CD14-positive monocyte (primary cell): ENCODE measurements at regions not wholly inside any gene's neighbourhood (a gene's known extent, or its start where the extent isn't known, plus 50 kb on each side); places are given as distances from the start of the nearest gene placed in this dataset.

Source experiments
- DNase-seq, 3 donors: peaks; one replicate each; pipeline ENCODE4 v3.0.0-alpha.2; 2011 to 2022
- H2AFZ ChIP-seq: 2 replicates; pipeline ENCODE4 v1.6.0; 2012; ENCODE audit warnings: mild to moderate bottlenecking, low read depth, low read length, inconsistent platforms; ENCODE audit not compliant: insufficient read depth, poor library complexity, severe bottlenecking
- H3K27ac ChIP-seq, 2 donors: 1 replicate in 1 of 2; 2 replicates in 1 of 2; pipeline ENCODE4 v1.5.1; 2012 to 2013; ENCODE audit warnings: low read length in 2 of 2, control low read depth in 1 of 2, inconsistent platforms in 1 of 2, low read depth in 1 of 2, mild to moderate bottlenecking in 1 of 2
- H3K27me3 ChIP-seq, 2 donors: one replicate each; pipeline versions ENCODE4 v1.6.0 to v1.6.1; 2011 to 2013; ENCODE audit warnings: low read length in 2 of 2; ENCODE audit not compliant: control insufficient read depth in 2 of 2, insufficient read depth in 2 of 2
- H3K36me3 ChIP-seq, 2 donors: replicated peaks in 1 of 2; 1 replicate in 1 of 2; 2 replicates in 1 of 2; pipeline versions ENCODE4 v1.5.1 to v1.6.1; 2012 to 2013; ENCODE audit warnings: low read length in 2 of 2, control low read depth in 1 of 2, inconsistent platforms in 1 of 2, mild to moderate bottlenecking in 1 of 2; ENCODE audit not compliant: insufficient read depth in 2 of 2, control insufficient read depth in 1 of 2
- H3K4me1 ChIP-seq, 2 donors: 1 replicate in 1 of 2; 2 replicates in 1 of 2; pipeline versions ENCODE4 v1.5.1 to v1.6.1; 2012 to 2013; ENCODE audit warnings: low read length in 2 of 2, control low read depth in 1 of 2, inconsistent platforms in 1 of 2, mild to moderate bottlenecking in 1 of 2, moderate library complexity in 1 of 2; ENCODE audit not compliant: insufficient read depth in 2 of 2, control insufficient read depth in 1 of 2
- H3K4me2 ChIP-seq: replicated peaks from 2 replicates; pipeline ENCODE3; 2012; ENCODE audit warnings: low read length, moderate library complexity, mild to moderate bottlenecking; ENCODE audit not compliant: poor library complexity, severe bottlenecking; ENCODE audit errors: extremely low read depth
- H3K4me3 ChIP-seq, 3 experiments: fragments of 200-600 bp in 1 of 3; sonication (generic) in 1 of 3; replicated peaks in 1 of 3; 1 replicate in 2 of 3; 2 replicates in 1 of 3; pipeline ENCODE4 v1.5.1; 2011 to 2013; ENCODE audit warnings: low read length in 3 of 3, mild to moderate bottlenecking in 3 of 3, control low read depth in 2 of 3, low read depth in 2 of 3, inconsistent platforms in 1 of 3, moderate library complexity in 1 of 3
- H3K79me2 ChIP-seq: 2 replicates; pipeline ENCODE4 v1.6.0; 2012; ENCODE audit warnings: mild to moderate bottlenecking, control low read depth, inconsistent platforms, low read length, moderate library complexity; ENCODE audit not compliant: insufficient read depth
- H3K9ac ChIP-seq: 2 replicates; pipeline ENCODE4 v1.6.0; 2017; ENCODE audit warnings: low read length, mild to moderate bottlenecking; ENCODE audit not compliant: insufficient read depth, poor library complexity, severe bottlenecking
- H3K9me3 ChIP-seq, 2 donors: replicated peaks in 1 of 2; 1 replicate in 1 of 2; 2 replicates in 1 of 2; pipeline versions ENCODE4 v1.5.1 to v1.6.1; 2012 to 2013; ENCODE audit warnings: low read length in 2 of 2, control low read depth in 1 of 2; ENCODE audit not compliant: control insufficient read depth in 1 of 2, insufficient read depth in 1 of 2
- H4K20me1 ChIP-seq: 2 replicates; pipeline ENCODE4 v1.6.0; 2012; ENCODE audit warnings: mild to moderate bottlenecking, low read length, control low read depth, moderate library complexity; ENCODE audit not compliant: insufficient read depth
- H3K27ac Mint-ChIP-seq, 7 donors: one replicate each; pipeline ENCODE4 v1.8.0; 2020; ENCODE audit warnings: mild to moderate bottlenecking in 7 of 7, mixed read lengths in 7 of 7, moderate library complexity in 6 of 7, inconsistent platforms in 2 of 7
- H3K27me3 Mint-ChIP-seq, 3 donors: one replicate each; pipeline ENCODE4 v1.8.0; 2021 to 2022; ENCODE audit warnings: low read depth in 3 of 3, mild to moderate bottlenecking in 3 of 3, mixed read lengths in 3 of 3, moderate library complexity in 3 of 3, inconsistent platforms in 1 of 3
- H3K36me3 Mint-ChIP-seq, 2 donors: one replicate each; pipeline ENCODE4 v1.8.0; 2020; ENCODE audit warnings: mixed read lengths in 2 of 2, inconsistent platforms in 1 of 2, mild to moderate bottlenecking in 1 of 2
- H3K4me1 Mint-ChIP-seq: one replicate; pipeline ENCODE4 v1.8.0; 2020; ENCODE audit warnings: mild to moderate bottlenecking, mixed read lengths
- H3K4me3 Mint-ChIP-seq, 2 donors: one replicate each; pipeline ENCODE4 v1.8.0; 2020; ENCODE audit warnings: mild to moderate bottlenecking in 2 of 2, mixed read lengths in 2 of 2, moderate library complexity in 1 of 2
- H3K9me3 Mint-ChIP-seq, 7 donors: one replicate each; pipeline ENCODE4 v1.8.0; 2020 to 2022; ENCODE audit warnings: mixed read lengths in 7 of 7, mild to moderate bottlenecking in 6 of 7, moderate library complexity in 6 of 7, inconsistent platforms in 2 of 7
- CTCF ChIP-seq: fragments of 200-600 bp; IDR thresholded peaks from one replicate; pipeline ENCODE4 v1.8.0; 2022; ENCODE audit warnings: antibody characterized with exemption, mild to moderate bottlenecking
- WGBS: methylation state at CpG from one replicate; pipeline ENCODE4 v1.1.5; 2013; ENCODE audit warnings: missing lambda C conversion rate; ENCODE audit not compliant: insufficient coverage; 5-methylcytosine and 5-hydroxymethylcytosine counted together
- intact Hi-C, 2 donors: fragments of 100-400 bp; cut with micrococcal nuclease; formaldehyde crosslinking; loops; one replicate each; pipeline versions ENCODE4 v1.15.0 to v1.15.1; 2023

- WGBS: no CpG with 5 or more reads among the region's 1 CpG
- Histone ChIP-seq H3K27ac (no peak overlapping the region), H3K9ac (no peak overlapping the region), H2AFZ (no peak overlapping the region), H3K9me3 (no peaks in the 10 kb centered on the region), H3K4me2 (no peak overlapping the region), H3K4me1 (no peaks in the 10 kb centered on the region), H3K27me3 (no peaks in the 10 kb centered on the region), H3K4me3 (no peak overlapping the region), H3K79me2 (no peaks in the 10 kb centered on the region), H3K36me3 (no peaks in the 10 kb centered on the region), H4K20me1 (no peaks in the 10 kb centered on the region)
- no peaks in the 10 kb centered on the region for H3K4me1 Mint-ChIP-seq
- H3K9me3 Mint-ChIP-seq: peaks cover 0 to 8% (median 3%) of the 10 kb centered on the region in 7 donors
- no peak overlapping the region for H3K27ac Mint-ChIP-seq
- no peak for TF ChIP-seq CTCF
- no peaks in the 10 kb centered on the region for H3K27me3 Mint-ChIP-seq
- no peak overlapping the region for H3K4me3 Mint-ChIP-seq
- intact Hi-C loops: no loop called here
- no peaks in the 10 kb centered on the region for H3K36me3 Mint-ChIP-seq
- no peak for DNase-seq
Observed at GRCh38 chr16:51474414-51475091, 323.5 kb upstream of the SALL1 start.

GRCh38 chr16:51473091-51473490 lies 322.0 kb upstream of the SALL1 start:
- no peak overlapping the region for H3K9ac ChIP-seq
- Mint-ChIP-seq H3K4me1 (no peaks in the 10 kb centered on the region), H3K9me3 (peaks cover 0 to 7% (median 2%) of the 10 kb centered on the region in 7 donors), H3K36me3 (no peaks in the 10 kb centered on the region), H3K27me3 (no peaks in the 10 kb centered on the region), H3K27ac (no peak overlapping the region), H3K4me3 (no peak overlapping the region)
- H3K27me3 ChIP-seq: no peaks in the 10 kb centered on the region
- no CpG with 5 or more reads among the region's 3 CpGs for WGBS
- H3K4me3 ChIP-seq: no peak overlapping the region
- H3K79me2 ChIP-seq: no peaks in the 10 kb centered on the region
- H3K9me3 ChIP-seq: no peaks in the 10 kb centered on the region
- no peak overlapping the region for H3K4me2 ChIP-seq
- no peak for DNase-seq
- no peak for TF ChIP-seq CTCF
- H4K20me1 ChIP-seq: no peaks in the 10 kb centered on the region
- H3K36me3 ChIP-seq: no peaks in the 10 kb centered on the region
- no peaks in the 10 kb centered on the region for H3K4me1 ChIP-seq
- no peak overlapping the region for H3K27ac ChIP-seq
- no peak overlapping the region for H2AFZ ChIP-seq
- intact Hi-C loops: no loop called here
